EL (cell line): ENCODE measurements at regions not wholly inside any gene's neighbourhood (a gene's known extent, or its start where the extent isn't known, plus 50 kb on each side); places are given as distances from the start of the nearest gene placed in this dataset.
A peak's percentile ranks its signal among the peaks of the same experiment; 100 is the strongest.
"Not testable (repeated sequence)": the region's sequence is repeated elsewhere in the genome, so short reads cannot be mapped to it uniquely, and the experiment has no call there.

Experiments used
- DNase-seq: peaks from one replicate; pipeline ENCODE4 v3.0.0-alpha.2; 2016

DNA sequence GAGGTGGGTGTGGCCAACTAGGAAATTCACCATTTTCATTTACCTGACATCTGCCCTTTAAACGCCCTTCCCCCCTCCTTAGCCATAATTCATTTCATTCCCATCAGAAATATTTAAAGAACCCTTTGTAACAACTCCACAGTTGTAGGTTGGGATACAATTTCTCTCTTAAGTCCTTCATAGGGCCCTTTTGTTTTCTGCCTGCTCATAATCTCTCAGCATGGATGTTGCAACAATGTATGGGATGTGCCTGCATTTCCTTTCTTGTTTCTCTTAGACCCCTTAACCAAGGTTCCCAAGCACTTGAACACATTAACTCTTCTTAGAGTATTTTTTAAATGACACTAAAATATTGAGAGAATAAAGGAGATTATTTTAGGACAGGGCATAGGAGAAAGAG, 51.7 kb upstream of the MYO10 start:
- no peak for DNase-seq

DNA sequence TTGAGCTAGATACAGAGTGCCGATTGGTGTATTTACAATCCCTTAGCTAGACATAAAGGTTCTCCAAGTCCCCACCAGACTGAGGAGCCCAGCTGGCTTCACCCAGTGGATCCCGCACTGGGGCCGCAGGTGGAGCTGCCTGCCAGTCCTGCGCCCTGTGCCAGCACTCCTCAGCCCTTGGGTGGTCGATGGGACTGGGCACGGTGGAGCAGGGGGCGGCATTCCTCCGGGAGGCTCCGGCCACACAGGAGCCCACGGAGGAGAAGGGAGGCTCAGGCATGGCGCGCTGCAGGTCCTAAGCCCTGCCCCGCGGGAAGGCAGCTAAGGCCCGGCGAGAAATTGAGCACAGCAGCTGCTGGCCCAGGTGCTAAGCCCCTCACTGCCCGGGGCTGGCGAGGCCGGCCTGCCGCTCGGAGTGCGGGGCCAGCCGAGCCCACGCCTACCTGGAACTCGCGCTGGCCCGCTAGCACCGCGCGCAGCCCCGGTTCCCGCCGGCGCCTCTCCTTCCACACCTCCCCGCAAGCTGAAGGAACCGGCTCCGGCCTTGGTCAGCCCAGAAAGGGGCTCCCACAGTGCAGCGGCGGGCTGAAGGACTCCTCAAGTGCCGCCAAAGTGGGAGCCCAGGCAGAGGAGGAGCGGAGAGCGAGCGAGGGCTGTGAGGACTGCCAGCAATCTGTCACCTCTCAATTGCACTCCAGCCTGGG, 54.9 kb upstream of the MYO10 start:
- not testable (repeated sequence) for DNase-seq

DNA sequence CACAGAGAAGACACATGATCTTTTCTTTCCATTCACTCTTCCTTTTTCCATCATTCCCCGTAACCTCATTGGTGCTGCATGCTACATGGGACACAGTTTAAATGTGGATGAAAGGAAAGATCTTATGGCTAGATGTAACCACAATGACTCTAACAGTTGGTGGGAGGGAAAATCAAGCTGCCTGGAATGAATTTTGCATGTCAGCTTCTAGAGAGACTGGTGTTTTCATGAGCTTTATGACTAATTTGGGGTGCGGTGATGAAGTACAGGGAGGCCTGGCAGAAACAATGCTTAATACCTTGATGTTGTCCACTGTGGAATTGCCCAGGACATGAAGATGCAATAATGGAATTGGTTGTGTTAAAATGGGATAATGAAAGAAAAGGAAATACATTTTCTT, 55.9 kb upstream of the MYO10 start:
- peak; percentile 57 for DNase-seq

DNA sequence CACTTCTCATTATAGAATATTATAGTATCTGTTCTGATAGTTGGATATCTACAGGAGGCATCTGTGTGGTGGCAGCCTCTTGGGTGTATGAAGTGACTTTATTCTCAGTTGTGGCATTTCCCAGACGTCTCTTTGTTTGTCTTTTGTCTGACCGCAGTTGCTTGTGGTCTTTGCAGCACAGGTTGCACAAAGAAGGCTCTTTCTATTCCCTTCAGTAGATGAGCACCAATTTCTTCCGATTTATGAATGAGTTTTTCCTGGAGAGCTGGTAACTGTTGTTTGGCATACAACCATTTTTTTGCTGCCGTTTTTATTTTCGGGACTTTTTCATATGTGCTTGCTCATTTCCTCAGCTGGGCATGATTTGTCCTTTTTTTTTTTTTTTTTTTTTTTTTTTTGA, 56.4 kb upstream of the MYO10 start:
- no peak for DNase-seq

DNA sequence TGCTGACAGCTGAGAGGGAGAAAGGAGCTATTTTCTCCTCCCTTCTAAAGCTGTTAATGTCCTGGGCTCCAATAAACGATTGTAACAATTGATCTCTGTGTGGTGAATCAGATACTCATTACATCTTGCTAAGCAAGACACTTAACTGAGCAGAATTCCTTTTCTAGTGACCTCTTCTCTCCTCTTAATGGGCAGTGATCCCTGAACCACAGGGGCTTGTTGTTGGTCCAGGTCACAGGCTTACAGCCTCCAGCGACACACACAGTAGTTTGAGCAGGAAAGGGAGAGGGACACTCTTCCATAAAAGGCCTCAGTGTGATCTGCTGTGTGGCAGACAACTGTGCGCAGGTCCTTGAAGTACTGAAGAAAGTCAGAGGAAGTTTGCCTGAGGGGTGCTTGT, 58.5 kb upstream of the MYO10 start:
- DNase-seq: peak; percentile 41

DNA sequence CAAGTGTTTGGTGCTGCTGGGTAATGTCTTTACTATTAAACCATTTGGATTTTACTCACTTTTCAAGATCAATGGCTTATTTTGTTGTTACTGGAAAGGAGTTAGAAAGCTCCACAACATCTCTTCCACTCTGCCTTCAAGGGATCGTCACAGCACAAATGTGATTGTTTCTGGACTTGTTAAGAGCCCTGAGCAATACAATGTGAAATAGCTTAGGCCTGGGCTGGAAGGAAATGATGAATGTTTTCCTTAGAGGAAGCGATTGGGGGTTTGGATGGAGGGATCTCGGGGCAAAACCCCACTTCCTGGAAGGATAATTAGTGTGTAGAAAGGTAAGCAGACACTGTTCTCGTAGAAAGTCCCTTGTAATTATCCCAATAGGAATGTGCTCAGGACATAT, 59.3 kb upstream of the MYO10 start:
- peak; percentile 36 for DNase-seq

DNA sequence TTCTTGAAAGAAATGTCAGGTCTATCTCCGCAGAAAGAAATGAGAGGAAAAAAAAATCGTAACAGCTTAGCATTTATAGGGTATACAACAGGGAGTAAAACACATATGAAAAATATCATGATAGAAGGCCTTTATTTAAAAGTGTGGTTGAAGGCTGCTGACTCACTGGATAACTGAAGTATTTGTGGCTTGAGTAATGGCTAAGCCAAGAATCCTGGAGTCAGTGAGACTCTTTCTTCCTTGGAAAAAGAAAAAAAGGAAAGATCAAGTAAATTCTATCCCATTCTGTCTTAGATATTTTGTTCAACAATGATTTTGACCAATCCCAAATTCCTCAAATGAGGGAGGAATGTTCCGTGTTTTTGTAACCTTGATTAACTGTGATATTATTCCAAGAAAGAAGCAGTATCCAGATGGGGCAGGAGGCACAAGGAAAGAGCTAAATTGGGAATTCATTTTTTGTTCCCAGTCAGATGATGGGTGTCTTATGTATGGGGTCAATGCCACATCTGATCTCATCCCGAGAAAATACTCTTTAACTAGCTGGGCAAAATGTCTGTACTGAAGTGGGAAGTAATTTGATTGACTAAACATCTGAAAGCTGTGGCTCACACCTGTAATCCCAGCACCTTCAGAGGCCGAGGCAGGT, 64.3 kb upstream of the MYO10 start:
- peak; percentile 97 for DNase-seq

DNA sequence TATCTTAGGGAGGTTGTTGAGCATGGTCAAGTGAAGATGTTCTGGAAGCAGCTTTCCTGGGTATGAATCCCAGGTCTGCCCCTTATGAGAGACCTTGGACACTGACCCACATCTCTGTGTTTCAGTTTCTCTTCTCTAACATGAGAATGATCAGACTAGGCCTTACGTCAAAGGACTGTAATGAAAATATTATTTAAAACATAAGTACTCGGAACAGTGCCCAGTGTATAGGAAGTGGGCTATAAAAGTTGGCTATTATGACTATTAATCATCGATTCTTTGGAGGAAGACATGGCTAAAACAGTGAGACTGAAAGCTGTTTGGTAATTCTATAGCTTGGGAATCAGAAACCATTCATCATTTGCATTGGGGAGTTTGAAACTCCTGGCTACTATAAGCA, 65.3 kb upstream of the MYO10 start:
- DNase-seq: peak; percentile 70

DNA sequence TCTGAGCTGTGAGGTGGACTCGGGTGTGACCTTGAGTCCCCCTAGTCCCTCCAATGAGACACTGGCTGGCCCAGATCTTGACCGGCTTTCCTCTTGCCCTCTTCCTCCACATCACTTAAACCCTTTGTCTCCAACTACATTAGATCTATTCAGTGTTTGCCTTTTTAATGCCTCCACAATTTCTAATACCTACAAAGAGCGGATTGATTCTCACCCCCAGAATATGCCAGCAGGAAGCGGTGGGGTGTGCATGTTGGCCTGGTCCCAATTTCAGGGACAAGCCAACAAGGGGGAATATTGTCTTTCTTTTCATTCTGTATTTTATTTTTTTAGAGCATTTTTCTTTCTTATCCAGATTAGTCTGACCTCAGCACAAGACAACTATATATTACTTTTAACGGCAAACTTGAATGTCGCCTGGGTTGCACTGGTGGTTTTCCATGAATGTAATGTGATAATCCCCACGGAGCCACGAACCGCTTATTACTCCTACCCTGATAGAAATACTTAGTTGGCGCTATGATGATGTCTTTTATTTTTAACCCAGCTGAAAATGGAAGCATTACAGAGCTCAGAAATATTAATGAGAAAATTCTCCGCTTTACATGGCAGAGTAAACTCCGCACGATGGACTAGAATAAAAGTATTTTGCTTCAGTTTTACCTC, 68.5 kb upstream of the MYO10 start:
- DNase-seq: no peak

DNA sequence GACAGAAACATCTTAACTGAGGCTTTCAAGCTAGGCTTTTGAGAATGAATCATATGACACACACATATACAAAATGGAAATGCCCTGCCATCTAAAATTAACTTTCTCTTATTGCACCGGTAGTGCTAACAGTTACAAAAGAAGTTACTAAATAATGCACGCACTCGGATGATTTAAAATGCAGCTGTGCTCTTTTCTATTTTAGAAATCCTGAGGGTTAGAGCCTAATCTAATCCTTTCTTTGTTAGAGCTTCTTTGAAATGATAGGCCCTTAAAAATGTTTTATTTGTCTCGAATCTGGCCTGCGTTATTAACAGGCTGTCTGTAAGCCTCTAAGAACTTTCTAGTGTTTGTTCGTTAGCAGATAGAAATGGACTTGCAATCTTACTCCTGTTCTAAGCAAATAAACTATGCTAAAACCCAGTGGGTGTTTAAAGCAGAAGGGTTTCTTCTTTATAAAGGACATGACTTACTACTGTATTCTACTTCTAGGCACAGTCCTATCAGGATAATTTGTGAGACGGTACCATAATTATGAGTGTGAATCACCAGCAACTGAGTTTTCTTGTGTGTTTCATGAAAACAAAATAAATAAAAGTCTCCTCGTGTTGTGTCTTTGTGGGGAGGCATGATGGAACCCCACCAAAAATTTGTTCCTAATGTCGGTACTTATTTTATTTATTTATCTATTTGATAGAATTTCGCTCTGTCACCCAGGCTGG, 69.2 kb upstream of the MYO10 start:
- DNase-seq: no peak

DNA sequence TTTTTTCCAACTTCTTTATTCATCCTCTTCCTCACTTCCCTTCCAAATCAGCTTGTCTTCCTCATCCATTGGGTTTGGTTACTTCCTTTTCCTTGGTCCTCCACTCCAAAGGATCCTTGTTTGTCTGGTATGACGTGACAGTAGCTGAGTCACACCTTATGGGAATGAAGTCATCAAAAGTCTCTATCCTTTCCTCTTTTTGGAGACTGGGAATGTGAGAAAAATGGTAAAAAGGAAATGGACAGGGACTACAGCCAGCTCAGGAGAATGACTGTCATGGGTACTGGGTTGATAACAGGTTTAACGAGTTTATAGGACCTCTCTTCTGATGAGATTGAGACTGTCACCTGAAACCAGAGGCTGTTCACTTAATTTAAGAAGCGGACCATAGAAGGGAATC, 76.2 kb upstream of the MYO10 start:
- peak; percentile 74 for DNase-seq

DNA sequence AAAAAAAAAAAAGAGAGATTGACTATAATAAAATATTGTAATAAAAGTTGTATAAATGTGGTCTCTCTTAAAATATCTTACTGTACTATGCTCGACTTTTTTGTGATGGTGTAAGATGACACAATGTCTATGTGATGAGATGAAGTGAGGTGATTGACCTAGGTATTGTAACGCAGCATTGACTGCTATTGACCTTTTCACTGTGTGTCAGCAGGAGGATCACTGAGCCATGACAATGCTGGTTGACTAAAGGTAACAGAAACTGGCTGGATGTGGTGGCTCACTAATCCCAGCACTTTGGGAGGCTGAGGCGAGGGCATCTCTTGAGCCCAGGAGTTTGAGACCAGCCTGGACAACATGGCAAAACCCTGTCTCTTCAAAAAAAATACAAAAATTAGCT, 78.6 kb upstream of the MYO10 start:
- no peak for DNase-seq

DNA sequence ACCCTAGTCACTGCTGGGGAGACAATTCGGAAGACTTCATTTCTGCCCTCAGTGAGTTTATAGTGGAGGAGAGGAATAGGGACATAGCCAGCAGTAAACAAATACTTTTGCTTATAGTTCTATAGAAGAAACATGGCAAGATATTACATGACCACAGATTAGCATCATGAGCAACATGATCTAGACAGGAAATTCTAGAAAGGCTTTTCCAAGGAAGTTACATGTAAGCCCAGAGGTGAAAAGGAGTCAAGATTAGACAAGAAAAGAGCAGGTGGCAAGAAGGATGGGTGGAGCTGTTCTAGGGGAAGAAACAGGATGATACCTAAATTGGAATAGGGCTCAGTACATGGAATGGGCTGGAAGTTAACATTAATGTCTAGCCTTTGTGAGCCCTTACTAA, 82.8 kb upstream of the MYO10 start:
- no peak for DNase-seq

DNA sequence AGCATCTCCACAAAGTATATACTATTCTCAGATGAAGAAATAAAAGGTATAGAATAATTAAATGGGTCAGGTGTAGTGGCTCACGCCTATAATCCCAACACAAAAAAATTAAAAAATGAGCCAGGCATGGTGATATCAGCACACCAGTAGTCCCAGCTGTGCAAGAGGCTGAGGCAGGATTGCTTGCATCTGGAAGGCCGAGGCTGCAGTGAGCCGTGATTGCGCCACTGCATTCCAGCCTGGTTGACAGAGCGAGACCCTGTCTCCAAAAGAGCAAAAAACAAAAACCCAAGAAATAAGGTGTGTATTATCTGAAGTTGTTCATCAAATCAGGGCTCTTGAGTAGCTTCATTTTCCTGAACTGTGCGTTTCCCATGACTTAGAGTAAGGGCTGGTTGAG, 83.2 kb upstream of the MYO10 start:
- peak; percentile 60 for DNase-seq

DNA sequence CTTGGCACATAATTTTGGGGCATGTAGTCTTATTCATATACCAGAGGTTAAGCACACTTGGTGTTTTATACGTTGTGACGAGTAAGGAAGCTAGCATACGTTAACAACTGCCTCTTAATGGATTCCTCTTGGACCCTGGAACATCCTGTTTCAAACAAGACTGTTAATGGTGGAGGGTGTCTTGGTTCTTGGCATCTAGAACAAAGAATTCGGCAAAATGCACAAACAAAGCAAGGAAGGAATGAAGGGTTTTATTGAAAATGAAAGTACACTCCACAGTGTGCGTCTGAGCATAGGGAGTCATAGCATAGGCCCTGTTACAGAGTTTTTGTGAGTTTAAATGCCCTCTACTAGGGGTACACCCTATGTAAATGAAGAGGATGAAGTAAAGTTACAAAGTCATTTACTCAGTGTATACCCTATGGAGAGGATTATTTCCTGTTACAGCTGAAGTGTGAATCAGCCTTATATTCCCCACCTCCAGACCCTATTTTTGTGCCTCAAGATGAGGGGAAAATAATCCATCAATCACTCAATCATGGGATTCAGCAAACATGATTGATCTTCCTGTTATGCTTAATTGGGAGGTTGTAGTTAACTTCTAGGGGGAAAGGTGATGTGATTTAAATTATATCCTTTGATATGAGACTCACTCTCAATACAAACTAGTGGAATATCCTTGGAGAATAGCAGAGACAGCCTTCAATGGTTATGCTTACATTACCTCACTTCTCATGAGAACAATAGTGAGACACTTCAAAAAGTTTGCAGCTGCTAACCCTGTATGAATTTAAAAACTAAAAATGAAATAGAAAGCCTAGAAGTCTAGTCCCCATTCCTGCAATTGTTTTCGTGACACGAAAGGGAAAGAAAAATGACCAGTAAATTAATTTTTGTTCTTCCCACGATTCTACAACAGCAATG, 84.9 kb upstream of the MYO10 start:
- peak; percentile 42 for DNase-seq

DNA sequence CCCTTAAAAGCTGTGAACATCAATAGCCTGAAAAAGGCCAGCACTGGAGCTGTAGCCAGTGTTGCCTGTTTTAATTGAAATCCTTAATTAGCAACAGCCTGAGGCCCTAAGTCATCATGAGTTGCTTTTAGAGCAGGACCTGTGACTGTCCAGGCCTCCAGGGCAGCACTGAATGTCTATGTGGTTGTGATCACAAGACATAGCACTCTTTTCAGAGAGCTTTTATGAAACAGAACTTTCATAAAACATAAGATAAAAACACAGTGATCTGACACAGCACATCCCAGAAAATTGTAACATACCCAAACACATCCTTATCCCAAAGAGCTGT, 85.5 kb upstream of the MYO10 start:
- DNase-seq: peak; percentile 49

DNA sequence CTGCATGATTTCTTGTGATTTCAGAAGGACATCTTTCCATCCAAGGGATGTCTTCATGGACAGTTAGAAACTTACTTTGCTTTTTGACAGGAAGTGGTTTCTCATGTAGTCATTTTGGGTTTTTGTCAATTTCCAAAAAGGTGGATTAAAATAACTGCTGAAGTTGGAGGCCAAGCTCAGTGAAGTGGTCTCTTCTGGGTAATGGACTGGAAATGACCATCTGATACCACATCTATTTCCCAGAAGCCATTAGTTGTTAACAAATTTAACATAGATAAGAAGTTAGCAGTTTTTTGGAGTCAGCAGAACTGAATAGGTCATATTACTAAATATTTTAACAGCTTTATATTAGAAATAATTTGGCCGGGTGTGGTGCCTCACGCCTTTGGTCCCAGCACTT, 86.2 kb upstream of the MYO10 start:
- DNase-seq: no peak

DNA sequence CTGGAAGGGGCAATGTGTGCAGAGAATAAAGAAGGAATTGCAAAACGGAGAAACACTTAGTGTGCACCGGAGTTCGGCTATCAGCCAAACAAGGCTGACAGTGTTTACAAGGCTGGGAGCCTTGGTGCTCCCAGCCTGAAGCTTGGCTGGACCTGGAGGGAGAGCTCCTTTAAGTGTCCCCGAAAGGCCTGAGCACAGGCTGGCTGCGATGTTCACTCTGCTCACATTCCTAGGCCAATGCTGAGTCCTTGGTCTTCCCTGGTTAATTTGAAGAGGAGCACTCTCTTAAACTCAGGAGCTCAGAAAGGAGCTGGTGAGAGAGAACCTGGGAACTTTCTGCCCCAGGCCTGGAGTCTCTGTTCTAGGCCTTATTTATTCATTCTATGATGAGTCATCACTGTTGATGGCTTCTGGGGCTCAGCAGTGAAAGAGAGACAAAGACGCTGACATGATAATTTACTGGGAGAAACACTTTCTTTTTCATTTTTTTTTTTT, 88.6 kb upstream of the MYO10 start:
- DNase-seq: peak; percentile 84

DNA sequence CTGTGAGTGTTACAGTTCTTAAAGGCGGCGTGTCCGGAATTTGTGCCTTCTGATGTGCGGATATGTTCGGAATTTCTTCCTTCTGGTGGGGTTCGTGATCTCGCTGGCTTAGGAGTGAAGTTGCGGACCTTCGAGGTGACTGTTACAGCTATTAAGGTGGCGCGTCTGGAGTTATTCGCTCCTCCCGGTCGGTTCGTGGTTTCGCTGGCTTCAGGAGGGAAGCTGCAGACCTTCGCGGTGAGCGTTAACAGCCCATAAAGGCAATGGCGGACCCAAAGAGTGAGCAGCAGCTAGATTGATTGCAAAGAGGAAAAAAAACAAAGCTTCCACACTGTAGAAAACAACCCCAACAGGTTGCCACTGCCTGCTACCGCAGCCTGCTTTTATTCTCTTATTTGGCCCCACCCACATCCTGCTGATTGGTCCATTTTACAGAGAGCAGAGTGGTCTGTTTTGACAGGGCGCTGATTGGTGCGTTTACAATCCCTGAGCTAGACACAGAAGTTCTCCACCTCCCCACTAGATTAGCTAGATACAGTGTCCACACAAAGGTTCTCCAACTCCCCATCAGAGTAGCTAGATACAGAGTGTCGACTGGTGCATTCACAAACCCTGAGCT, 95.7 kb upstream of the MYO10 start:
- DNase-seq: not testable (repeated sequence)

DNA sequence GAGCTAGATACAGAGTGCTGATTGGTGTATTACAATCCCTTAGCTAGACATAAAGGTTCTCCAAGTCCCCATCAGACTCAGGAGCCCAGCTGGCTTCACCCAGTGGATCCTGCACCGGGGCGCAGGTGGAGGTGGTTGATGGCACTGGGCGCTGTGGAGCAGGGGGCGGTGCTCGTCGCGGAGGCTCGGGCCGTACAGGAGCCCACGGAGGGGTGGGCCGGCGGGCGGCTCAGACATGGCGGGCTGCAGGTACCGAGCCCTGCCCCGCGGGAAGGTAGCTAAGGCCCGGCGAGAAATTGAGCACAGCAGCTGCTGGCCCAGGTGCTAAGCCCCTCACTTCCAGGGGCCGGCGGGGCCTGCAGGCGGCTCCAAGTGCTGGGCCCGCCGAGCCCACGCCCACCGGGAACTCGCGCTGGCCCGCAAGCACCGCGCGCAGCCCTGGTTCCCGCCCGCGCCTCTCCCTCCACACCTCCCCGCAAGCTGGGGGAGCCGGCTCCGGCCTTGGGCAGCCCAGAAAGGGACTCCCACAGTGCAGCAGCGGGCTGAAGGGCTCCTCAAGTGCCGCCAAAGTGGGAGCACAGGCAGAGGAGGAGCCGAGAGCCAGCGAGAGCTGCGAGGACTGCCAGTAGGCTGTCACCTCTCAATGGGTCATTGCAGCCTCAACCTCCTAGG, 96.4 kb upstream of the MYO10 start:
- not testable (repeated sequence) for DNase-seq

DNA sequence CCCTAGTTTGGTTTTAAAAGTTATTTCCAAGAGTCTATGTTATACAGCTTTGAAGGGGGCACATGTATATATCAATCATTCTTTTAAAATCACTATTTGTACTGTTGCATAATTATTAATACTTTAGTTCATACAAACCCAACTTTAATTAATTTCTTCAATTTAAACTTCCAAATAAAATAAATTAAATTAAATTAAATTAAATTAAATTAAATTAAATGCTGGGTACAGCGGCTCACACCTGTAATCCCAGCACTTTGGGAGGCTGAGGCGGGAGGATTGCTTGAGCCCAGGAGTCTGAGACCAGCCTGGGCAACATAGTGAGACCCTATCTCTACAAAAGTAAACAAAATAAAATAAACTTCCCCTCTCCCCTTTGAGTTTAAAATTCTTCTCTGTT, 98.9 kb upstream of the MYO10 start:
- not testable (repeated sequence) for DNase-seq
